Loucy (cell line): ENCODE measurements at regions not wholly inside any gene's neighbourhood (a gene's known extent, or its start where the extent isn't known, plus 50 kb on each side); places are given as distances from the start of the nearest gene placed in this dataset.

Experiments
- EZH2phosphoT487 ChIP-seq: fragments of 200-600 bp; IDR thresholded peaks from 2 replicates; pipeline ENCODE4 v1.6.1; 2018; ENCODE audit warnings: antibody characterized with exemption, mild to moderate bottlenecking, moderate library complexity, borderline replicate concordance
- TF ChIP-seq, protein P1 (sequence below): fragments of 200-600 bp; sonication (generic); conservative IDR thresholded peaks from 2 replicates; pipeline ENCODE4 v1.5.1; 2014; ENCODE audit warnings: mild to moderate bottlenecking, antibody characterized with exemption, low read length

DNA sequence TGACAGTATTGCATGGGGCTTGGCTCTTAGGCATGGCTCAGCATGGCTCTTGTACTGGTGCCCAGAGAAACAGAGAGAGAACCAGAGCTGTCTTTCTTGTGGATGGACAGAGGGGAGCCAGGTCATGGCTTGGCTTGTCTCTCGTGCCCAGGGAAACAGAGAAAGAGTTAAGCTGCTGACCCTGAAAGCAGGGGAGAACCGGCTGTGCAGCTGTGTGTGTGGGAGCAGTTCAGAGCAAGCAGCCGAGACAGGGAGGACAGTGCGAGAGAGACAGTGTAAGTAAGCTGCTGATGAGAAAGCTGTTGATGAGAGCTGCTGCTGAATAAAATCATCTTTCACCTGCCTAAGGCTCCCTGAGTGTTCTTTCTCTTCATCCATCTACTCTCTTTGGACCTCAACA, 61.3 kb upstream of the DDHD1 start:
- TF ChIP-seq, protein P1, sequence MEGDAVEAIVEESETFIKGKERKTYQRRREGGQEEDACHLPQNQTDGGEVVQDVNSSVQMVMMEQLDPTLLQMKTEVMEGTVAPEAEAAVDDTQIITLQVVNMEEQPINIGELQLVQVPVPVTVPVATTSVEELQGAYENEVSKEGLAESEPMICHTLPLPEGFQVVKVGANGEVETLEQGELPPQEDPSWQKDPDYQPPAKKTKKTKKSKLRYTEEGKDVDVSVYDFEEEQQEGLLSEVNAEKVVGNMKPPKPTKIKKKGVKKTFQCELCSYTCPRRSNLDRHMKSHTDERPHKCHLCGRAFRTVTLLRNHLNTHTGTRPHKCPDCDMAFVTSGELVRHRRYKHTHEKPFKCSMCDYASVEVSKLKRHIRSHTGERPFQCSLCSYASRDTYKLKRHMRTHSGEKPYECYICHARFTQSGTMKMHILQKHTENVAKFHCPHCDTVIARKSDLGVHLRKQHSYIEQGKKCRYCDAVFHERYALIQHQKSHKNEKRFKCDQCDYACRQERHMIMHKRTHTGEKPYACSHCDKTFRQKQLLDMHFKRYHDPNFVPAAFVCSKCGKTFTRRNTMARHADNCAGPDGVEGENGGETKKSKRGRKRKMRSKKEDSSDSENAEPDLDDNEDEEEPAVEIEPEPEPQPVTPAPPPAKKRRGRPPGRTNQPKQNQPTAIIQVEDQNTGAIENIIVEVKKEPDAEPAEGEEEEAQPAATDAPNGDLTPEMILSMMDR, result no peak
- TF ChIP-seq EZH2phosphoT487, result no peak
